Skeletal muscle cell (primary cell): ENCODE measurements at regions not wholly inside any gene's neighbourhood (a gene's known extent, or its start where the extent isn't known, plus 50 kb on each side); places are given as distances from the start of the nearest gene placed in this dataset.
"Not testable (repeated sequence)": the region's sequence is repeated elsewhere in the genome, so short reads cannot be mapped to it uniquely, and the experiment has no call there.

Source experiments
- DNase-seq: peaks from one replicate; pipeline ENCODE4 v3.0.0-alpha.2; 2010; ENCODE audit warnings: low read depth
- H3K4me3 ChIP-seq: 2 replicates; pipeline ENCODE4 v1.5.1; 2011; ENCODE audit warnings: low read depth, mild to moderate bottlenecking, control low read depth, low read length, moderate library complexity

DNA sequence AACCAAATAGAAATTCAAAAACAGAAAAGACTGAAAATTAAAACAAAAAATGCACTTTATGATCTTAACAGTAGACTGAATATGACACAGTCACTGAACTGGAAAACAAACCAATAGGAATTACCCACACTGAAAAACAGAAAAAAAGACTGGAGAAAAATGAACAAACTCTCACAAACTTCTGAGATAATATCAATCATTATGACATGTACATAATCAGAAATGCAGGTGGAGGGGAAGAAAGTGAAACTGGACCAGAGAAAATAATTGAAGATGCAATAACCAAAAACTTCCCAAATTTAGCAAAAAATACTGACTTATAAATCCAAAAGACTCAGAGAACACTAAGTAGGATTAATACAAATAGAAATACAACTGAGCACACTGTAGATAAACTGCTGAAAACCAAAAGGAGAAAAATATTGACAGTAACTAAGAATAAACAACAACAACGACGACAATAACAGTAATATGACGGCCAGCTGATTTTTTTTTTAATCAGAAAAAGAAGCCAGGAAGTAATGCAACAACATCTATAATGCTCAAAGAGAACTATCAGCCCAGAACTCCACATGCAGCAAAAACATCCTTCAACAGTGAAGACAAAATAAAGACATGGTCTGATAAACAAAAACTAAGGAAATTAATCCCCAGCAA, 108.1 kb downstream of the ZFAND4 start:
- no peak for DNase-seq
- no peak overlapping the region for H3K4me3 ChIP-seq

DNA sequence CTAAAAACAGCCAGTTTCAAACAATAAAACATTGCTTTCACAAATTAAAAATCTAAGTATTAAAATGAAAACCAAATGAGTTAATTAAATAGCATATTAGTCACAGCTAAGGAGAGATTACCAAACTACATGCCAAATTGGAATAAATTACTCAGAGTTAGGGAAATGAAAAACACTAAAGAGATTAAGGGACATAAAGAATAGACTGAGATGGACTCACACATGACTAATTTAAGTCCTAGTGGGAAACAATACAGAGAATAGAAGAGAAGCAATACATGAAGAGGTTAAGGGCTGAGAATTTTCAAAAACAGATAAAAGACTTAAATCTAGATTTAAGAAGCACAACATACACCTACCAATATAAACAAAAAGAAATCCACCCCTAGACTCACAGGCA, 110.6 kb downstream of the ZFAND4 start:
- H3K4me3 ChIP-seq: no peak overlapping the region
- DNase-seq: no peak

GRCh38 chr10:45560262-45560661, 112.3 kb downstream of the ZFAND4 start:
- no peak for DNase-seq
- H3K4me3 ChIP-seq: no peak overlapping the region

GRCh38 chr10:45558425-45558824, 114.1 kb downstream of the ZFAND4 start:
- no peak overlapping the region for H3K4me3 ChIP-seq
- no peak for DNase-seq

DNA sequence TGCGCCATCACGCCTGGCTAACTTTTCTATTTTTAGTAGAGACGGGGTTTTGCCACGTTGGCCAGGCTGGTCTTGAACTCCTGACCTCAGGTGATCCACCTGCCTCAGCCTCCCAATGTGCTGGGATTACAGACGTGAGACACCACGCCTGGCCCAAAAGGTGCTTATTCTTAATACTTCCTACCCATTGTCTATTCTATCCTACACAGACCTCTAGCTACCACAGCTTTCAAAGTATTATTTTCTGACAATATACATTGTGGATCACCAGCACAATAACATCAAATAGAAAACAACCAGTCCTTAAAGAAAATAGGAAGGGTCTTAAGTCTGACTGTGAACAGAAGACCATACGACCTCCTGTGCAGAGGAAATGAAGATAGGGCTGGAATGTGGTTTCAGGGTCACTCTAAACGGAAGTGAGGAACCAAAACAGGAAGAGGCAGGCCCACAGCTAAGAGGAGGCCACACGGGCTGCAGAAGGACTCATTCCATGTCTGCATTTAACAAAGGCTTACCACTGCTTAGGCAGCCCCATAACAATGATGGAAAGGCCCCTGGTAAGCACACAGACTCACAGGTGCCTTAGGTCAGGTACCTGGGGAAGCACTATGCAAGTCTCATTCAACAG, 115.2 kb downstream of the ZFAND4 start:
- H3K4me3 ChIP-seq: no peak overlapping the region
- no peak for DNase-seq

GRCh38 chr10:45555795-45556194, 116.8 kb downstream of the ZFAND4 start:
- H3K4me3 ChIP-seq: no peak overlapping the region
- no peak for DNase-seq

- not testable (repeated sequence) for DNase-seq
Observed at GRCh38 chr10:45555332-45555731, 117.2 kb downstream of the ZFAND4 start.

DNA sequence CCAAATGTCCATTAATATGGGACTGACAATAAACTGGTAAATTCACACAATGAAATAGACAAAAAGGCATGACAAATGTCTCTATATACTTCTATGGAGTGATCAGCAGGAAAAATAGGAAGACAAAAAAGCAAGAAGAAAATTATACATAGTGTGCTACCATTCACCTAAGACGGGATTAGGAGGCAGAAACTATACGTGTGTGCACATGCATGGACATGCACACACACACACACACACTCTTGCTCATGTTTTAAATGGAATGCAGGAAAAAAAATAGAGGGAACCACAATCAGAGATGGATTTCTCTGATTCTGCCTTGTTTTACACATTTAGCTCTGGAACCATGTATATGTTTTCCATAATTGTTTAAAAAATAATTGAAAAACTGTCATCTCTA, 119.0 kb downstream of the ZFAND4 start:
- no peak overlapping the region for H3K4me3 ChIP-seq
- DNase-seq: no peak

More at GRCh38 chr10:45555332-45555731, 117.2 kb downstream of the ZFAND4 start:
- not testable (repeated sequence) for H3K4me3 ChIP-seq

DNA sequence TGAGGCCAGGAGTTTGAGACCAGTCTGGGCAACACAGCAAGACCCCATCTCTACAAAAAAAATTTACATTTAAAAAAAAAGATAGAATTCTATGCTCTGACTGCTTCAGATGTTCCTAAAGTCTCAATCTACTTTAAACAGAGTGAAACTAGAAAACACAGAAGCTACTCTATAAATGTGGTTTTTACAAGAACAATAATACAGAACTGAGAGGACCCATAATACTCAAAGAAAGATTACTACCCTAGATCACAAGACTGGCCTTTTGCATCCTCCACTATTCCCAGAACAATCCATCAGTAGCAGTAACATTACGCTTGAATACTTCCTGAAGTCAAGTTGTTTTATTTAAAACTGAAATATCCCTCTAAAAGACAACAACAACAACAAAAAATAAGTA, 119.4 kb downstream of the ZFAND4 start:
- DNase-seq: no peak
- H3K4me3 ChIP-seq: no peak overlapping the region

DNA sequence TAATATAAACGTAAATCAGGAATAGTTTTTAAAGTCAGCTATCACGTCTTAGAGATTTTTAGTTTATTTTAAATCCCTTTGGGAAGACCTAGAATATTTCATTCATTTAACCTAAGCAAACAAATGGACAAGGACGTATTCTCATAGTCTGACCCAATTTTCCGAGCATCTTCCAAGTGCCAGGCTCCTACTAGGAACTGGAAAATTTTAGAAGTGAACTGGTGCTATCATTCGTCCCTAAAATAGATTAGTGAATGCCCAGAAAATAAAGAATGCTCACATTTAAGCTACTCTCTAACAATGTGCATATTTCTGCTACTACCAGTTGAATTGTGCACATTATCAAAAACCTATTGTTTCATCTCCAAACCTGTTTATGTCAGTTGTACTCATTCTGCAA, 120.1 kb downstream of the ZFAND4 start:
- H3K4me3 ChIP-seq: no peak overlapping the region
- DNase-seq: no peak

DNA sequence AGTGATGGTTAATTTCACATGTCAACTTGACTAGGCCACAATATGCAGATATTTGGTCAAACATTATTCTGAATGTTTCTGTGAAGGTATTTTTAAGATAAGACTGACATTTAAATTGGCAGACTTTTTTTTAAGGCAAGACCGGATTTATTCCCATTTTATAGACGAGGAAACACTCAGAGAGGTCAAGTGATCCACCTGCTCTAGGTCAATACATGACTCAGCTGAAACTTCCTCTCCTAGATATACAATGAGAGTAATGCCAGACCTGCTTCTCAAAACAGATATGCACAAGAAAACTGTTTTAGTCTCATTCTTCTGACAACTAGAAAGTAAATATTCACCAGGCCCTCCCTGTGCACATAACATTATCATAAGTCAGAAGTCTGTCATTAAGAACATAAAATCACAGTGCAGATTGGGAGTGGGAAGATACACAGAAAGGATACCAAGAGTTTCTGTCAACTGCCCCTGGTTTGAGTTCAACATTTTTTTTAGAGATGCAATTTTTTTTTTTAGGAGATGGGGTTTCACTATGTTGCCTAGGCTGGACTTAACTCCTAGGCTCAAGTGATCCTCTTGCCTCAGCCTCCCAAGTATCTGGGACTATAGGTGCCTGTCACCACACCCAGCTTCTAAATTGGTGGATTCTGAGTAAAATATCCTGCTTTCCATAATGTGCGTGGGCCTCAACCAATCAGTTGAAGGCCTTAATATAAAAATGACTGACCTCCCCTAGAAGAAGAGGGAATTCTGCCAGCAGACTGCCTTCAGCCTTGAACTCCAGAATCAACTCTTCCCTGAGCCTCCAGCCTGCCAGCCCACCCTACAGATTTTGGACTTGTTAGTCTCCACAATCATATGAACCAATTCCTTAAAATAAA, 121.4 kb downstream of the ZFAND4 start:
- no peak overlapping the region for H3K4me3 ChIP-seq
- DNase-seq: no peak

GRCh38 chr10:45548068-45548467, 124.5 kb downstream of the ZFAND4 start:
- H3K4me3 ChIP-seq: no peak overlapping the region
- DNase-seq: no peak

DNA sequence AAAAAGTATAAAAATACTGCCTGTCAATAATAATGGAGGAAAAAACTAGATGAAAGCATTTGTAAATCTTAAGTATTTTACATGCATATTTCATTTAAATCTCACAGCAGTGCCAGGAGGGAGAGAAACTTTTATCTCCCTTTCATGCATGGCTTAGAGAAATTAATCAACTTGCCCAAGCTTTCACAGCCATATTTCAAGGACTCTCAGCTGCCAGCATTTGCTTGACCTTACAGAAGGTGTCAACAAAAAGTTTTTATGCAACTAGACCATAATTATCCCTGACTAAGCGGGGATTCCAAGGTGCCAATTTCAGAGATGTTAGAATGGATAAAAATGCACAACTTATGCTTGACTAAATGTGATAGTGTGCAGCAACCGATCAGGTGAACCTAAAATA, 125.4 kb downstream of the ZFAND4 start:
- no peak overlapping the region for H3K4me3 ChIP-seq
- DNase-seq: no peak

DNA sequence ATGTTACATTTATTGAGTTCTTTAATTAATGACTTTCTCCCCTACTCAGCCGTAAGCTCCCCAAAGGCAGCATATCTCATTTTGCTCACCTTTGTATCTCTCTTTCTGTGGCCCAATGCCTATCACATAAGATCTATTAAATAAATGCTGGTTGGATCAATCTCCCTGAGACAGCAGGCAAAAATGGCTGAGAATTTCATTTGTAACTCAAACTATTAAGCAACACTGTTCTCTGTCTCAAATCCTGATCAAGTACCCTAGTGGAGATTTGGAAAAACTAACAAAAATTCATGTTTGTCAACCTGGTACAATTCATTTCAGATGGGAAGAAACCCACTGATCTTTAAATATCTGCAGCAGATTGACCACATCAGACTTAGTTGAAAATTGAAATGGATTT, 127.4 kb downstream of the ZFAND4 start:
- H3K4me3 ChIP-seq: no peak overlapping the region
- DNase-seq: no peak

DNA sequence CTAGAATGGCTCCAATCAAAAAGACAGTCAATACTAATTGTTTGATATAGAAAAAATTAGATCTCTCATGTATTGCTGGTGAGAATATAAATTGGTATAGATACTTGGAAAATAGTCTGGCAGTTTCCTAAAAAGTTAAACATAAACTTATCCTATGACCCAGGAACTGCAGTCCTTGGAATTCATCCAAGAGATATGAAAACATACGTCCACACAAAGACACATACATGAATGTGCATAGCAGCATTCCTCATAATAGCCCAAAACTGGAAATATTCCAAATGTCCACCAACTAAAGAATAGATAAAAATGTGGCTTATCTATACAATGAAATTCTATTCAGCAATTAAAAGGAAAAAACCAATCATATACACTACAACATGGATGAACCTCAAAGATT, 128.4 kb downstream of the ZFAND4 start:
- H3K4me3 ChIP-seq: no peak overlapping the region
- no peak for DNase-seq

DNA sequence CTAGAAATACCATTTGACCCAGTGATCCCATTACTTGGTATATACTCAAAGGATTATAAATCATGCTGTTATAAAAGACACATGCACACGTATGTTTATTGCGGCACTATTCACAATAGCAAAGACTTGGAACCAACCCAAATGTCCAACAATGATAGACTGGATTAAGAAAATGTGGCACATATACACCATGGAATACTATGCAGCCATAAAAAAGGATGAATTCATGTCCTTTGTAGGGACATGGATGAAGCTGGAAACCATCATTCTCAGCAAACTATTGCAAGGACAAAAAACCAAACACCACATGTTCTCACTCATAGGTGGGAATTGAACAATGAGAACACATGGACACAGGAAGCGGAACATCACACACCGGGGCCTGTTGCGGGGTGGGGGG, 131.5 kb downstream of the ZFAND4 start:
- not testable (repeated sequence) for H3K4me3 ChIP-seq, DNase-seq

DNA sequence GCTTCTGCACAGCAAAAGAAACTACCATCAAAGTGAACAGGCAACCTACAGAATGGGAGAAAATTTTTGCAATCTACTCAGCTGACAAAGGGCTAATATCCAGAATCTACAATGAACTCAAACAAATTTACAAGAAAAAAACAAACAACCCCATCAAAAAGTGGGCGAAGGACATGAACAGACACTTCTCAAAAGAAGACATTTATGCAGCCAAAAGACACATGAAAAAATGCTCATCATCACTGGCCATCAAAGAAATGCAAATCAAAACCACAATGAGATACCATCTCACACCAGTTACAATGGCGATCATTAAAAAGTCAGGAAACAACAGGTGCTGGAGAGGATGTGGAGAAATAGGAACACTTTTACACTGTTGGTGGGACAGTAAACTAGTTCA, 132.0 kb downstream of the ZFAND4 start:
- DNase-seq, H3K4me3 ChIP-seq: not testable (repeated sequence)

- not testable (repeated sequence) for DNase-seq
Observed at GRCh38 chr10:45539569-45539968, 133.0 kb downstream of the ZFAND4 start.

DNA sequence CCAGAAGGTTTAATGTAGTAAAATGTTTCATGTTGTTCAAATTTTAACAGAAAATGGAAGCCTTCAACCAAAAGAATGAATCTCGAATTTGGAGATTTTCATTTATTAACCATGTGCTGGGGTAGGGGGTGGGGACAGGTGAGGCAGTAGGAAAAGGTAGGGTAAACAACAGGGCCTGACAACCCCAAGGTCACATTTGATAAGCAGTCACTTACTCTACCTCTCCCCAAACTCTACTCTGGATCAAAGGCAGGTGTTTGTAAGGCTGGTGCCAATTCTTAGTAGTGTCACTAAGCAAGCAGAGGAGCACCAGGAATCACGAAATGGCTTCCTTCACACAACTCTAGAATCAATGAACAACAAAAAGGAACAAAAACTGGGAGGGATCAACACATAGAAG, 138.0 kb downstream of the ZFAND4 start:
- H3K4me3 ChIP-seq: no peak overlapping the region
- DNase-seq: no peak

More at GRCh38 chr10:45539569-45539968, 133.0 kb downstream of the ZFAND4 start:
- H3K4me3 ChIP-seq: not testable (repeated sequence)

GRCh38 chr10:45532480-45532879, 140.1 kb downstream of the ZFAND4 start:
- H3K4me3 ChIP-seq: no peak overlapping the region

More at GRCh38 chr10:45532480-45532879, 140.1 kb downstream of the ZFAND4 start:
- DNase-seq: no peak
